ENCODE measurements at regions not wholly inside any gene's neighbourhood (a gene's known extent, or its start where the extent isn't known, plus 50 kb on each side); places are given as distances from the start of the nearest gene placed in this dataset.

- no peak overlapping the region for H3K4me3 ChIP-seq (ENCODE audit: low read depth, low read length)
- no peak for DNase-seq (ENCODE audit: low read depth)
- no peak for TF ChIP-seq CTCF (IDR thresholded peaks at IDR 0.05; ENCODE audit: insufficient read depth, low read depth, low read length, missing control alignments)
Observed at GRCh38 chr10:25695586-25695985, 238.4 kb upstream of the MYO3A start.

- DNase-seq (ENCODE audit: low read depth) = no peak
- TF ChIP-seq CTCF (IDR thresholded peaks at IDR 0.05; ENCODE audit: insufficient read depth, low read depth, low read length, missing control alignments) = no peak
- H3K4me3 ChIP-seq (ENCODE audit: low read depth, low read length) = no peak overlapping the region
Observed at GRCh38 chr10:25696013-25696708, 237.9 kb upstream of the MYO3A start.

GRCh38 chr10:25697412-25697811 is 236.6 kb upstream of the MYO3A start:
- H3K4me3 ChIP-seq (ENCODE audit: low read depth, low read length) = no peak overlapping the region
- DNase-seq (ENCODE audit: low read depth) = no peak
- no peak for TF ChIP-seq CTCF (IDR thresholded peaks at IDR 0.05; ENCODE audit: insufficient read depth, low read depth, low read length, missing control alignments)

GRCh38 chr10:25698638-25699037 is 235.4 kb upstream of the MYO3A start:
- DNase-seq (ENCODE audit: low read depth) = no peak
- no peak overlapping the region for H3K4me3 ChIP-seq (ENCODE audit: low read depth, low read length)
- TF ChIP-seq CTCF (IDR thresholded peaks at IDR 0.05; ENCODE audit: insufficient read depth, low read depth, low read length, missing control alignments) = no peak

GRCh38 chr10:25699631-25700030 is 234.4 kb upstream of the MYO3A start:
- no peak overlapping the region for H3K4me3 ChIP-seq (ENCODE audit: low read depth, low read length)
- no peak for DNase-seq (ENCODE audit: low read depth)
- TF ChIP-seq CTCF (IDR thresholded peaks at IDR 0.05; ENCODE audit: insufficient read depth, low read depth, low read length, missing control alignments) = no peak

GRCh38 chr10:25701652-25702051 is 232.4 kb upstream of the MYO3A start:
- no peak for TF ChIP-seq CTCF (IDR thresholded peaks at IDR 0.05; ENCODE audit: insufficient read depth, low read depth, low read length, missing control alignments)
- H3K4me3 ChIP-seq (ENCODE audit: low read depth, low read length) = no peak overlapping the region
- DNase-seq (ENCODE audit: low read depth) = no peak

- no peak for DNase-seq (ENCODE audit: low read depth)
- H3K4me3 ChIP-seq (ENCODE audit: low read depth, low read length) = no peak overlapping the region
- TF ChIP-seq CTCF (IDR thresholded peaks at IDR 0.05; ENCODE audit: insufficient read depth, low read depth, low read length, missing control alignments) = no peak
Observed at GRCh38 chr10:25704622-25705021, 229.4 kb upstream of the MYO3A start.

Data from GM12865 (cell line).